Skeletal muscle tissue (tissue), 3 donors: ENCODE measurements at regions not wholly inside any gene's neighbourhood (a gene's known extent, or its start where the extent isn't known, plus 50 kb on each side); places are given as distances from the start of the nearest gene placed in this dataset.

Source experiments
- H3K27ac ChIP-seq: one replicate; pipeline ENCODE4 v1.7.0; 2013; ENCODE audit warnings: mild to moderate bottlenecking, low read depth, low read length, inconsistent platforms
- H3K27me3 ChIP-seq, 3 donors: one replicate each; pipeline ENCODE4 v1.7.0; 2013; ENCODE audit warnings: low read length in 3 of 3; ENCODE audit not compliant: control insufficient read depth in 3 of 3, insufficient read depth in 3 of 3
- H3K36me3 ChIP-seq, 3 donors: one replicate each; pipeline ENCODE4 v1.7.0; 2013; ENCODE audit warnings: low read length in 3 of 3; ENCODE audit not compliant: control insufficient read depth in 3 of 3, insufficient read depth in 3 of 3
- H3K4me1 ChIP-seq, 3 donors: one replicate each; pipeline ENCODE4 v1.7.0; 2013; ENCODE audit warnings: low read length in 3 of 3, mild to moderate bottlenecking in 3 of 3; ENCODE audit not compliant: control insufficient read depth in 3 of 3, insufficient read depth in 3 of 3
- H3K4me3 ChIP-seq, 3 donors: one replicate each; pipeline ENCODE4 v1.7.0; 2013; ENCODE audit warnings: low read length in 3 of 3
- H3K9ac ChIP-seq, 3 donors: one replicate each; pipeline ENCODE4 v1.7.0; 2013; ENCODE audit warnings: low read length in 3 of 3, mild to moderate bottlenecking in 3 of 3, moderate library complexity in 2 of 3, low read depth in 1 of 3
- H3K9me3 ChIP-seq, 3 donors: one replicate each; pipeline ENCODE4 v1.7.0; 2013; ENCODE audit warnings: low read length in 3 of 3; ENCODE audit not compliant: control insufficient read depth in 3 of 3
- donor health status: Osteomylitis.

GRCh38 chr1:30244801-30245200 lies 478.6 kb downstream of the MATN1 start:
- no peaks in the 10 kb centered on the region for H3K9me3 ChIP-seq
- H3K4me1 ChIP-seq: no peaks in the 10 kb centered on the region
- H3K36me3 ChIP-seq: no peaks in the 10 kb centered on the region
- H3K27me3 ChIP-seq: peaks cover 22 to 56% (median 35%) of the 10 kb centered on the region in 3 donors
- H3K4me3 ChIP-seq: no peak overlapping the region
- no peak overlapping the region for H3K27ac ChIP-seq
- no peak overlapping the region for H3K9ac ChIP-seq

- H3K9me3 ChIP-seq: no peaks in the 10 kb centered on the region
- no peak overlapping the region for H3K27ac ChIP-seq
- no peaks in the 10 kb centered on the region for H3K36me3 ChIP-seq
- no peak overlapping the region for H3K9ac ChIP-seq
- no peaks in the 10 kb centered on the region for H3K4me1 ChIP-seq
- no peak overlapping the region for H3K4me3 ChIP-seq
- peaks cover 17 to 41% (median 33%) of the 10 kb centered on the region in 3 donors for H3K27me3 ChIP-seq
These were observed 480.5 kb downstream of the MATN1 start for GRCh38 chr1:30242722-30243457.

DNA sequence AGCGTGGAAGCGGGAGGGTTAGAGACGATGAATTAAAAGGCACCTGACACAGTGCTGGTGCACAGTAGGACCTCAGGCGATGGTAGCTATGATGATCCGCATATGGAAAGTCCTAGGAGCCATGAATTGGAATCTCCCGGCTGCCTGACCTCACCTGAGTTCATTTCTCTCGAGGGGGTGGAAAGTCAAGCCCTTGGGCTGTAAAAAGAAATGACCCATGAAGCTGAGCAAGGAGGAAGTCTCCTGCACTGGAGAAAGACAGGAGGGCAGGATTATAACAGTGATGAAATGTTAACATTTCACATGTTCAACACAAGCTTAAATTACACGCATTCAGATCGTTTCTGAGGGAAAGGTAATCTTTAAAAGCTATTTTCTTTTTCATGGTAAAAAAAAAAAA lies 481.2 kb downstream of the MATN1 start:
- Histone ChIP-seq H3K4me1 (no peaks in the 10 kb centered on the region), H3K9ac (no peak overlapping the region), H3K4me3 (no peak overlapping the region), H3K27me3 (peaks cover 11 to 34% (median 26%) of the 10 kb centered on the region in 3 donors), H3K36me3 (no peaks in the 10 kb centered on the region), H3K27ac (no peak overlapping the region), H3K9me3 (no peaks in the 10 kb centered on the region)

DNA sequence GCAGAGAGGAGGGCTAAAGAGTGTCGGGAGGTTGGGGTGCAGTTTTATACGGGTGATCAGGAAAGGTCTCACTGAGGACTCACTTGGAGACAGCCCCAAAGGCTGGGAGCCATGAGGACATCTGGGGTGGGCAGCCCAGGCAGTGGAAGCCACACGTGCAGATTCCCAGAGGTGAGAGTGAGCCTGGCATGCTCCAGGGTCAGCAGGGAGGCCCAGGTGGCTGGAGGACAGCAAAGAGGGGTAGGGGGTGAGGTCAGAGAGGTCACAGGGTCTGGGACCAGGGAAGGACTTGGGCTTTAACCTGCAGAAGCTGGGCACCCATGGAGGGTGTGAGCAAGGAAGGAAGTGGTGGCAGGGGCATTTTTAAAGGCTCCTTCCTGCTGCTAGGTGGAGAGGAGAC lies 481.7 kb downstream of the MATN1 start:
- Histone ChIP-seq H3K4me3 (no peak overlapping the region), H3K27me3 (peaks cover 10 to 31% (median 24%) of the 10 kb centered on the region in 3 donors), H3K9ac (no peak overlapping the region), H3K36me3 (no peaks in the 10 kb centered on the region), H3K9me3 (no peaks in the 10 kb centered on the region), H3K27ac (no peak overlapping the region), H3K4me1 (no peaks in the 10 kb centered on the region)

GRCh38 chr1:30234091-30234490 lies 489.3 kb downstream of the MATN1 start:
- Histone ChIP-seq H3K9me3 (peaks cover 0 to 2% (median 0%) of the 10 kb centered on the region in 3 donors), H3K4me3 (no peak overlapping the region), H3K27ac (no peak overlapping the region), H3K9ac (no peak overlapping the region), H3K4me1 (no peaks in the 10 kb centered on the region), H3K36me3 (no peaks in the 10 kb centered on the region), H3K27me3 (peaks cover 0 to 6% (median 1%) of the 10 kb centered on the region in 3 donors)

DNA sequence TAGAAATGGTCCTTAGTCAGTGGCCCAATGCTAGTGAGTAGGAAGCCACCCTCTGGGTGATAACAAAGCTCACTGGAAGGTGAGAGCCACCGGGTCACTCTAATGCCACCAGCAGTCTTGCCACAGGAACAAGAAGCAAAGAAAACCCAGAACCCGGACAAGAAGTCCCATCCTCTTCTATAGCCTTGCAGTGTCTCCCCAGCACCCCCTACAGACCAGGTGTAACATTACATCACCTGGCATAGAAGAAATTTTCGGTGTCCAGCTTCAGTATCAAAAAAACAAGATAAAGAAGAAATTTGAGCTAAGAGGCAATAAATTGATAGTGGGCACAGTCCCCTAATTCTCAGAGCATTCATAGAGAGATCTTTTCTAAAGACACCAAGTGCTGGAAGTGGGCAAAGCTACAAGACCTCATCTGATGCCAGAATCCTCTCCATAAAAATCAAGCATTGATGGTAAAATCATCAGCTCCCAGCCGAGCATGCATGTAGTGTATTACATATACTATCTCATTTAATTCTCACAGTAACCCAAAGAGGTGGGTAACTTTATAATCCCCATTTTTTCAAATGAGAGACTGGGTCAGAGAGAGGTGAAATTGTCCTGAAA lies 491.0 kb downstream of the MATN1 start:
- Histone ChIP-seq H3K27me3 (peaks cover 0 to 11% (median 8%) of the 10 kb centered on the region in 3 donors), H3K27ac (no peak overlapping the region), H3K9me3 (peaks cover 0 to 2% (median 0%) of the 10 kb centered on the region in 3 donors), H3K9ac (no peak overlapping the region), H3K36me3 (no peaks in the 10 kb centered on the region), H3K4me3 (no peak overlapping the region), H3K4me1 (no peaks in the 10 kb centered on the region)

DNA sequence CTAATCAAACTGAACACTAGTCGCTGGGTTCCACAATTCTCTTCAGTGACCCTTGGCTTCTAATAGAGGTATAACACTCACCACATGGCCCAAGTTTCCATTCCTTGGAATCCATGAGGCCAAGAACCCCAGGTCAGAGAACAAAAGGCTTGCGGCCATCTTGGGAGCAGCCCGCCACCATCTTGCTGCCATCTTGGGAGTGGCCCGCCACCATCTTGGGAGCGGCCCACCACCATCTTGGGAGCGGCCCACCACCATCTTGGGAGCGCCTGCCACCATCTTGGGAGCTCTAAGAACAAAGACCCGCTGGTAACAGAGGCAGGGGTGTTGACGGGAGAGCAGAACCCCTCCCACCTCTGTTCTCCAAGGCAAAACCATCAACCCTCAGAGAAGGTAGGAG lies 493.4 kb downstream of the MATN1 start:
- H3K9ac ChIP-seq: no peak overlapping the region
- H3K4me1 ChIP-seq: no peaks in the 10 kb centered on the region
- no peak overlapping the region for H3K27ac ChIP-seq
- peaks cover 0 to 2% (median 0%) of the 10 kb centered on the region in 3 donors for H3K9me3 ChIP-seq
- no peak overlapping the region for H3K4me3 ChIP-seq
- peaks cover 0 to 17% (median 17%) of the 10 kb centered on the region in 3 donors for H3K27me3 ChIP-seq
- H3K36me3 ChIP-seq: no peaks in the 10 kb centered on the region

DNA sequence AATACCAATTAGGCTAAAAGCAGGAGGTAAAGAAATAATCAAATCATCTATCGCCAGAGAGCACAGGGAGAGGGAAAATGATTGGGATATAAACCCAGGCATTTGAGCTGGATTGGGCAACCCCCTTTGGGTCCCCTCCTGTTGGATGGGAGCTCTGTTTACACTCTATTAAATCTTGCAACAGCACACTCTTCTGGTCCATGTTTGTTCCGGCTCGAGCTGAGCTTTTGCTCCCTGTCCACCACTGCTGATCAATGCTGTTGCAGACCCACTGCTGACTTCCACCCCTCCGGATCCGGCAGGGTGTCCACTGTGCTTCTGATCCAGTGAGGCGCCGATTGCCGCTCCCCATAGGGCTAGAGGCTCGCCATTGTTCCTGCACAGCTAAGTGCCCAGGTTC lies 493.8 kb downstream of the MATN1 start:
- Histone ChIP-seq H3K27me3 (peaks cover 0 to 21% (median 19%) of the 10 kb centered on the region in 3 donors), H3K36me3 (no peaks in the 10 kb centered on the region), H3K4me3 (no peak overlapping the region), H3K4me1 (no peaks in the 10 kb centered on the region), H3K27ac (no peak overlapping the region), H3K9ac (no peak overlapping the region), H3K9me3 (peaks cover 0 to 2% (median 0%) of the 10 kb centered on the region in 3 donors)

GRCh38 chr1:30226648-30227047 lies 496.7 kb downstream of the MATN1 start:
- H3K9me3 ChIP-seq: no peaks in the 10 kb centered on the region
- H3K9ac ChIP-seq: no peak overlapping the region
- no peak overlapping the region for H3K4me3 ChIP-seq
- no peak overlapping the region for H3K27ac ChIP-seq
- H3K4me1 ChIP-seq: no peaks in the 10 kb centered on the region
- peaks cover 0 to 26% (median 21%) of the 10 kb centered on the region in 3 donors for H3K27me3 ChIP-seq
- H3K36me3 ChIP-seq: no peaks in the 10 kb centered on the region

- no peak overlapping the region for H3K9ac ChIP-seq
- H3K27me3 ChIP-seq: peaks cover 0 to 29% (median 21%) of the 10 kb centered on the region in 3 donors
- no peaks in the 10 kb centered on the region for H3K9me3 ChIP-seq
- no peak overlapping the region for H3K27ac ChIP-seq
- H3K4me3 ChIP-seq: no peak overlapping the region
- H3K36me3 ChIP-seq: no peaks in the 10 kb centered on the region
- no peaks in the 10 kb centered on the region for H3K4me1 ChIP-seq
These were observed 498.0 kb downstream of the MATN1 start for GRCh38 chr1:30225357-30225756.
